B cell (primary cell): ENCODE measurements at regions not wholly inside any gene's neighbourhood (a gene's known extent, or its start where the extent isn't known, plus 50 kb on each side); places are given as distances from the start of the nearest gene placed in this dataset.

Experiments used
- ATAC-seq: fragments of 200-7000 bp; cut with Tn5 transposase; one replicate; pipeline ENCODE4 v1.10.0; 2021; ENCODE audit warnings: low read depth, mild to moderate bottlenecking, moderate number of reproducible peaks, moderate library complexity
- CTCF ChIA-PET: fragments of 350-600 bp; sonication (Branson Sonifier 250); formaldehyde crosslinking; loops from one replicate; lab custom pipeline; 2021; ENCODE audit warnings: antibody characterized with exemption, inconsistent platforms; lab: Charles Lee
- POLR2A ChIA-PET: fragments of 350-600 bp; sonication (Branson Sonifier 250); formaldehyde crosslinking; loops from one replicate; lab custom pipeline; 2021; ENCODE audit warnings: antibody characterized with exemption; lab: Charles Lee
- DNase-seq: peaks from one replicate; pipeline ENCODE4 v3.0.0; 2013
- H2AFZ ChIP-seq: 2 replicates; pipeline ENCODE4 v1.6.1; 2012; ENCODE audit warnings: mild to moderate bottlenecking, low read depth, low read length; ENCODE audit not compliant: insufficient read depth, poor library complexity, severe bottlenecking
- H3K27ac ChIP-seq, 2 donors: 1 replicate in 1 of 2; 2 replicates in 1 of 2; pipeline ENCODE4 v1.5.1; 2012 to 2013; ENCODE audit warnings: low read length in 2 of 2, mild to moderate bottlenecking in 2 of 2, moderate library complexity in 1 of 2
- H3K27me3 ChIP-seq, 4 experiments: fragments of 200-600 bp in 1 of 4; sonication (generic) in 1 of 4; replicated peaks in 1 of 4; 1 replicate in 2 of 4; 2 replicates in 2 of 4; pipeline versions ENCODE4 v1.6.1 to v1.7.0; 2013 to 2016; ENCODE audit warnings: low read length in 3 of 4, mild to moderate bottlenecking in 2 of 4, mixed read lengths in 1 of 4, moderate library complexity in 1 of 4; ENCODE audit not compliant: insufficient read depth in 4 of 4, control insufficient read depth in 3 of 4; ENCODE audit errors: control extremely low read depth in 1 of 4
- H3K36me3 ChIP-seq, 2 experiments: replicated peaks in 1 of 2; 1 replicate in 1 of 2; 2 replicates in 1 of 2; pipeline versions ENCODE4 v1.6.1 to v1.7.1; 2013; ENCODE audit warnings: low read length in 1 of 2; ENCODE audit not compliant: insufficient read depth in 2 of 2, control insufficient read depth in 1 of 2; ENCODE audit errors: control extremely low read depth in 1 of 2, extremely low read depth in 1 of 2
- H3K4me1 ChIP-seq, 2 donors: fragments of 200-600 bp in 1 of 2; sonication (generic) in 1 of 2; 1 replicate in 1 of 2; 2 replicates in 1 of 2; pipeline versions ENCODE4 v1.5.1 to v1.6.1; 2013 to 2017; ENCODE audit warnings: low read length in 2 of 2; ENCODE audit not compliant: control insufficient read depth in 2 of 2, insufficient read depth in 2 of 2
- H3K4me2 ChIP-seq: replicated peaks from 2 replicates; pipeline ENCODE3; 2012; ENCODE audit warnings: mild to moderate bottlenecking, low read depth, low read length; ENCODE audit not compliant: poor library complexity, severe bottlenecking
- H3K4me3 ChIP-seq, 5 experiments: fragments of 200-600 bp in 1 of 5; sonication (generic) in 1 of 5; 1 replicate in 3 of 5; 2 replicates in 2 of 5; pipeline versions ENCODE4 v1.5.1 to v1.7.0; 2011 to 2016; ENCODE audit warnings: low read length in 4 of 5, mild to moderate bottlenecking in 4 of 5, low read depth in 2 of 5, control low read depth in 1 of 5, moderate library complexity in 1 of 5; ENCODE audit not compliant: insufficient read depth in 1 of 5; ENCODE audit errors: control extremely low read depth in 1 of 5, extremely low read depth in 1 of 5
- H3K79me2 ChIP-seq: fragments of 200-600 bp; sonication (generic); one replicate; pipeline ENCODE4 v1.6.0; 2016; ENCODE audit warnings: low read length; ENCODE audit not compliant: control insufficient read depth, insufficient read depth
- H3K9ac ChIP-seq: fragments of 200-600 bp; sonication (generic); 2 replicates; pipeline ENCODE4 v1.6.1; 2017; ENCODE audit warnings: mild to moderate bottlenecking, low read length, moderate library complexity
- H3K9me3 ChIP-seq, 3 donors: one replicate each; pipeline versions ENCODE4 v1.6.1 to v1.7.1; 2013; ENCODE audit warnings: low read length in 2 of 3; ENCODE audit not compliant: control insufficient read depth in 2 of 3, insufficient read depth in 1 of 3; ENCODE audit errors: control extremely low read depth in 1 of 3
- H4K20me1 ChIP-seq: 2 replicates; pipeline ENCODE4 v1.6.0; 2012; ENCODE audit warnings: mild to moderate bottlenecking, low read length; ENCODE audit not compliant: insufficient read depth, control insufficient read depth, poor library complexity, severe bottlenecking
- H3K27ac Mint-ChIP-seq: one replicate; pipeline ENCODE4 v1.8.0; 2021; ENCODE audit warnings: mixed read lengths
- H3K27me3 Mint-ChIP-seq: one replicate; pipeline ENCODE4 v1.8.0; 2021; ENCODE audit warnings: mixed read lengths
- H3K4me1 Mint-ChIP-seq: one replicate; pipeline ENCODE4 v1.8.0; 2021; ENCODE audit warnings: mixed read lengths
- H3K4me3 Mint-ChIP-seq: one replicate; pipeline ENCODE4 v1.8.0; 2021; ENCODE audit warnings: mixed read lengths
- H3K9me3 Mint-ChIP-seq: one replicate; pipeline ENCODE4 v1.8.0; 2022; ENCODE audit warnings: mixed read lengths; ENCODE audit not compliant: insufficient read depth
- EZH2 ChIP-seq: IDR thresholded peaks from 2 replicates; pipeline ENCODE4 v1.6.1; 2012; ENCODE audit warnings: borderline replicate concordance, low read depth, mild to moderate bottlenecking, moderate library complexity, low read length; ENCODE audit not compliant: insufficient read depth, poor library complexity, severe bottlenecking
- WGBS: methylation state at CpG from one replicate; pipeline ENCODE4 v1.1.5; 2013; ENCODE audit warnings: missing lambda C conversion rate; ENCODE audit not compliant: insufficient coverage; 5-methylcytosine and 5-hydroxymethylcytosine counted together
- intact Hi-C: fragments of 100-400 bp; cut with micrococcal nuclease; formaldehyde crosslinking; loops from one replicate; pipeline ENCODE4 v1.10.0; 2022
- TF ChIP-seq, protein P1 (sequence below): fragments of 200-600 bp; IDR thresholded peaks from one replicate; pipeline ENCODE4 v1.8.0; 2022; ENCODE audit warnings: antibody characterized with exemption, mild to moderate bottlenecking

DNA sequence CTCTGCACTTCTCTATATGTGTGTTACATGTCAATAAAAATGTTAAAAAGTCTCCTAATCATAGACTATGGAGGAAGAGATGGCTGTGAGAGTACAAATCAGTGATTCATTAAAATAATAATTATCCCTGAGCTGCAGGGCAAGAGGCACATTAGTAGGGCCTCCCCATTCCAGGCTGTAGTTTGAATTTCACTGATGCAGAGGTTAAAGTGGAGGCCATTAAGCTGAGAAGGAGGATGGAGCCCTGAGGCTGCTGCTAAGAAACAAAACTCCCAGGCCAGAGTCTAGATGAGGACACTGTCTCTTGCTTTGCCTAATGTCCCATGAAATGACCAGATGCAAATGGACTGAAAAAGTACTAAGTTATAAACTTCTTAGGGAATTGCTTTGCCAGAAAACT is 89.1 kb upstream of the WDR26 start:
- H4K20me1 ChIP-seq, result no peaks in the 10 kb centered on the region
- ATAC-seq (no peak), DNase-seq (no peak)
- H3K79me2 ChIP-seq, result no peaks in the 10 kb centered on the region
- Mint-ChIP-seq H3K4me3 (no peak overlapping the region), H3K27ac (no peak overlapping the region), H3K27me3 (peaks cover 6% of the 10 kb centered on the region), H3K9me3 (no peaks in the 10 kb centered on the region), H3K4me1 (no peaks in the 10 kb centered on the region)
- no peaks in the 10 kb centered on the region for H3K27me3 ChIP-seq
- no peak overlapping the region for H3K27ac ChIP-seq
- no peak overlapping the region for H3K4me3 ChIP-seq
- ChIA-PET POLR2A (no interaction called here), CTCF (interaction anchor here (1.5 to 3.3 kb wide), 2 partner anchors 10 to 11 kb away, joined by 3 to 18 read pairs; no protein-coding TSS in a partner anchor)
- no peak for TF ChIP-seq EZH2
- TF ChIP-seq, protein P1, sequence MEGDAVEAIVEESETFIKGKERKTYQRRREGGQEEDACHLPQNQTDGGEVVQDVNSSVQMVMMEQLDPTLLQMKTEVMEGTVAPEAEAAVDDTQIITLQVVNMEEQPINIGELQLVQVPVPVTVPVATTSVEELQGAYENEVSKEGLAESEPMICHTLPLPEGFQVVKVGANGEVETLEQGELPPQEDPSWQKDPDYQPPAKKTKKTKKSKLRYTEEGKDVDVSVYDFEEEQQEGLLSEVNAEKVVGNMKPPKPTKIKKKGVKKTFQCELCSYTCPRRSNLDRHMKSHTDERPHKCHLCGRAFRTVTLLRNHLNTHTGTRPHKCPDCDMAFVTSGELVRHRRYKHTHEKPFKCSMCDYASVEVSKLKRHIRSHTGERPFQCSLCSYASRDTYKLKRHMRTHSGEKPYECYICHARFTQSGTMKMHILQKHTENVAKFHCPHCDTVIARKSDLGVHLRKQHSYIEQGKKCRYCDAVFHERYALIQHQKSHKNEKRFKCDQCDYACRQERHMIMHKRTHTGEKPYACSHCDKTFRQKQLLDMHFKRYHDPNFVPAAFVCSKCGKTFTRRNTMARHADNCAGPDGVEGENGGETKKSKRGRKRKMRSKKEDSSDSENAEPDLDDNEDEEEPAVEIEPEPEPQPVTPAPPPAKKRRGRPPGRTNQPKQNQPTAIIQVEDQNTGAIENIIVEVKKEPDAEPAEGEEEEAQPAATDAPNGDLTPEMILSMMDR, result no peak
- intact Hi-C loops, result no loop called here
- H3K9me3 ChIP-seq, result peaks cover 0 to 3% (median 0%) of the 10 kb centered on the region in 3 donors
- no peak overlapping the region for H3K4me2 ChIP-seq
- H2AFZ ChIP-seq, result no peak overlapping the region
- H3K9ac ChIP-seq, result no peak overlapping the region
- no peaks in the 10 kb centered on the region for H3K36me3 ChIP-seq
- no peaks in the 10 kb centered on the region for H3K4me1 ChIP-seq

DNA sequence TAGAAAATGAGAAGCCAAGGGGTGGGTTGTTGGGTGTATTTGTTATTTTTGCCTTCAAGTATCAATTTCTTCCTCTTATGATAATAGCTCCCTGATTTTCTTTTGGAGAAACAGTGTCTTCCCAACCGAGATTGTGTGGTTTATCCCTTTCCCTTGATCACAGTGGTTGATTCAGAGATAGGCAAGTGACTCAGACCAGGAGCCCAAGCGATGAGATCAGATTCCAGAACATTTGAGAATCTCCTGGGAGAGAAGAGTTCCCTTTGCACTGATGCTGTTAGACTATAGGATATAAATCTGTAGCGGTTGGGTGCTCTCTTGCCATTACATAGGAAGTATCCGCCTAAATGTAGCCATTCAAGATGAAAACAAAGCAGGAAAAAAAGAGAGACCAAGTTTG is 90.1 kb upstream of the WDR26 start:
- DNase-seq (no peak), ATAC-seq (no peak)
- ChIA-PET CTCF (interaction anchor here (3.3 kb wide), 1 partner anchor 11 kb away, joined by 18 read pairs; no protein-coding TSS in a partner anchor), POLR2A (no interaction called here)
- Histone ChIP-seq H3K27ac (no peak overlapping the region), H3K4me2 (no peak overlapping the region), H3K27me3 (no peaks in the 10 kb centered on the region), H4K20me1 (no peaks in the 10 kb centered on the region), H3K9ac (no peak overlapping the region), H3K79me2 (no peaks in the 10 kb centered on the region), H3K36me3 (no peaks in the 10 kb centered on the region), H2AFZ (no peak overlapping the region), H3K9me3 (peaks cover 0 to 3% (median 0%) of the 10 kb centered on the region in 3 donors), H3K4me1 (no peaks in the 10 kb centered on the region), H3K4me3 (no peak overlapping the region)
- no peaks in the 10 kb centered on the region for H3K4me1 Mint-ChIP-seq
- TF ChIP-seq EZH2, result no peak
- TF ChIP-seq, protein P1, result no peak
- H3K27me3 Mint-ChIP-seq, result peaks cover 6% of the 10 kb centered on the region
- intact Hi-C loops, result no loop called here
- no peak overlapping the region for H3K27ac Mint-ChIP-seq
- WGBS, result 100% methylated on average over 1 of the region's 4 CpGs
- H3K4me3 Mint-ChIP-seq, result no peak overlapping the region
- H3K9me3 Mint-ChIP-seq, result no peaks in the 10 kb centered on the region
